Natural killer cell (primary cell): ENCODE measurements at regions not wholly inside any gene's neighbourhood (a gene's known extent, or its start where the extent isn't known, plus 50 kb on each side); places are given as distances from the start of the nearest gene placed in this dataset.
"Not testable (repeated sequence)": the region's sequence is repeated elsewhere in the genome, so short reads cannot be mapped to it uniquely, and the experiment has no call there.

Experiments used
- ATAC-seq, 3 donors: fragments of 150-1000 bp in 2 of 3; fragments of 200-7000 bp in 1 of 3; cut with Tn5 transposase; 1 replicate in 1 of 3; 2 replicates in 2 of 3; pipeline ENCODE4 v1.10.0; 2021; ENCODE audit warnings: mild to moderate bottlenecking in 2 of 3, moderate library complexity in 2 of 3
- DNase-seq, 2 donors: peaks; one replicate each; pipeline versions ENCODE4 v3.0.0 to v3.0.0-alpha.2; 2013 to 2021; ENCODE audit warnings: mixed read lengths in 1 of 2
- H3K27ac ChIP-seq: one replicate; pipeline ENCODE4 v1.5.1; 2013; ENCODE audit warnings: mild to moderate bottlenecking, low read length
- H3K27me3 ChIP-seq: one replicate; pipeline ENCODE4 v1.6.1; 2013; ENCODE audit warnings: low read length; ENCODE audit not compliant: control insufficient read depth, insufficient read depth
- H3K36me3 ChIP-seq: one replicate; pipeline ENCODE4 v1.6.1; 2013; ENCODE audit warnings: low read length; ENCODE audit not compliant: control insufficient read depth, insufficient read depth
- H3K4me1 ChIP-seq: one replicate; pipeline ENCODE4 v1.6.1; 2013; ENCODE audit warnings: low read length; ENCODE audit not compliant: control insufficient read depth, insufficient read depth
- H3K4me3 ChIP-seq: one replicate; pipeline ENCODE4 v1.5.1; 2013; ENCODE audit warnings: low read length
- H3K9me3 ChIP-seq: one replicate; pipeline ENCODE4 v1.6.1; 2013; ENCODE audit warnings: low read length; ENCODE audit not compliant: control insufficient read depth, insufficient read depth
- H3K27ac Mint-ChIP-seq, 2 donors: one replicate each; pipeline ENCODE4 v1.8.0; 2022; ENCODE audit warnings: mild to moderate bottlenecking in 2 of 2, mixed read lengths in 2 of 2, moderate library complexity in 1 of 2
- H3K27me3 Mint-ChIP-seq, 2 donors: one replicate each; pipeline ENCODE4 v1.8.0; 2022; ENCODE audit warnings: low read depth in 2 of 2, mixed read lengths in 2 of 2
- H3K36me3 Mint-ChIP-seq: one replicate; pipeline ENCODE4 v1.8.0; 2022; ENCODE audit warnings: mixed read lengths
- H3K4me1 Mint-ChIP-seq, 2 donors: one replicate each; pipeline ENCODE4 v1.8.0; 2022; ENCODE audit warnings: mixed read lengths in 2 of 2
- H3K4me3 Mint-ChIP-seq: one replicate; pipeline ENCODE4 v1.8.0; 2022; ENCODE audit warnings: mild to moderate bottlenecking, moderate library complexity, mixed read lengths
- H3K9me3 Mint-ChIP-seq, 2 donors: one replicate each; pipeline ENCODE4 v1.8.0; 2022; ENCODE audit warnings: mixed read lengths in 2 of 2
- WGBS: methylation state at CpG from one replicate; pipeline ENCODE4 v1.1.7; 2013; ENCODE audit warnings: missing lambda C conversion rate; ENCODE audit not compliant: insufficient coverage; 5-methylcytosine and 5-hydroxymethylcytosine counted together
- intact Hi-C: fragments of 100-400 bp; cut with micrococcal nuclease; formaldehyde crosslinking; loops from one replicate; pipeline ENCODE4 v1.14.2; 2022
- TF ChIP-seq, protein P1 (sequence below): fragments of 200-600 bp; IDR thresholded peaks from one replicate; pipeline ENCODE4 v1.8.0; 2022; ENCODE audit warnings: antibody characterized with exemption

DNA sequence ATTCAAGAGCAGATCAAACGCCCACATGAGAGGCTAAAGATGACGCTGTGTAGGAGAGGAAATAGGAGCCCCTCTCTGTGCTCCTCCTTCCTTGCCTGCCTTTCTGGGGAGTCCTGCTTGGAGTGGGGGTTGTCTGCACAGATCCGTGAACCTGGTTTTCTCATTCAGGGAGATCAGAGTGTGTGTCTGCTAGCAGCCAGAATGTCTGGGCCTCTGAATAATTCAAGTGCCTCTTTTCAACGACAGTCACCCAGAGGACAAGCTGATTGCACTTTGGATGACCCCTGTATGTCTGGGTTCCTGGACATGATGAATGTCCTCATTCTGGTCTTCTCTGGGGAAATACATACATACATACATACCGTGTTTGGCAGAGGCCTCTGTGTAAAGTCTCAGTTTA lies 592.5 kb upstream of the B3GAT1 start:
- Histone ChIP-seq H3K36me3 (no peaks in the 10 kb centered on the region), H3K4me1 (no peaks in the 10 kb centered on the region), H3K27ac (no peak overlapping the region), H3K27me3 (no peaks in the 10 kb centered on the region), H3K4me3 (no peak overlapping the region), H3K9me3 (no peaks in the 10 kb centered on the region)
- Mint-ChIP-seq H3K9me3 (peaks cover 0 to 5% of the 10 kb centered on the region in 2 donors), H3K4me3 (no peak overlapping the region), H3K4me1 (no peaks in the 10 kb centered on the region), H3K36me3 (no peaks in the 10 kb centered on the region), H3K27me3 (peaks cover 0 to 12% of the 10 kb centered on the region in 2 donors), H3K27ac (no peak overlapping the region)
- WGBS = 72% methylated on average over 4 of the region's 5 CpGs
- TF ChIP-seq, protein P1, sequence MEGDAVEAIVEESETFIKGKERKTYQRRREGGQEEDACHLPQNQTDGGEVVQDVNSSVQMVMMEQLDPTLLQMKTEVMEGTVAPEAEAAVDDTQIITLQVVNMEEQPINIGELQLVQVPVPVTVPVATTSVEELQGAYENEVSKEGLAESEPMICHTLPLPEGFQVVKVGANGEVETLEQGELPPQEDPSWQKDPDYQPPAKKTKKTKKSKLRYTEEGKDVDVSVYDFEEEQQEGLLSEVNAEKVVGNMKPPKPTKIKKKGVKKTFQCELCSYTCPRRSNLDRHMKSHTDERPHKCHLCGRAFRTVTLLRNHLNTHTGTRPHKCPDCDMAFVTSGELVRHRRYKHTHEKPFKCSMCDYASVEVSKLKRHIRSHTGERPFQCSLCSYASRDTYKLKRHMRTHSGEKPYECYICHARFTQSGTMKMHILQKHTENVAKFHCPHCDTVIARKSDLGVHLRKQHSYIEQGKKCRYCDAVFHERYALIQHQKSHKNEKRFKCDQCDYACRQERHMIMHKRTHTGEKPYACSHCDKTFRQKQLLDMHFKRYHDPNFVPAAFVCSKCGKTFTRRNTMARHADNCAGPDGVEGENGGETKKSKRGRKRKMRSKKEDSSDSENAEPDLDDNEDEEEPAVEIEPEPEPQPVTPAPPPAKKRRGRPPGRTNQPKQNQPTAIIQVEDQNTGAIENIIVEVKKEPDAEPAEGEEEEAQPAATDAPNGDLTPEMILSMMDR = no peak
- intact Hi-C loops = no loop called here
- no peak for ATAC-seq
- no peak for DNase-seq

DNA sequence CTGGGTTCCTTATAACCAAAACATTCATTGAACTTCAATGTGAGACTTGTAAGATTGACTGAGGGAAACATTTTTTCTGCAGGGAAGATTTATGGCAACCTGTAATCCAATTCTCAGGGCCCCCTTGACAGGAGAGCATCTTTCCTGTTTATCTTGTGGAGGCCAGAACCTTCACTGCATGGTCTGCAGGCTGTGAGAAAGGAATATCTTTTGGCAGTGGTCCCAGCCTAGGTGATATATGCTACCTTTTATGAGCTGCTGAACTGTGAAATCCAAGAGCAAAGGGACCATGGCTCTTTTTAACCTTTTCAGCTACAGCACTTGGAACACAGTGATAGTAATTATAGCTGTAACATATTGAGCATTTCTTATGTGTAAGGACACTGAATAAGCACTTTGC lies 590.2 kb upstream of the B3GAT1 start:
- H3K27ac Mint-ChIP-seq = no peak overlapping the region
- H3K36me3 Mint-ChIP-seq = no peaks in the 10 kb centered on the region
- peaks cover 0 to 12% of the 10 kb centered on the region in 2 donors for H3K27me3 Mint-ChIP-seq
- intact Hi-C loops = no loop called here
- TF ChIP-seq, protein P1 = no peak
- no peaks in the 10 kb centered on the region for H3K4me1 Mint-ChIP-seq
- Histone ChIP-seq H3K27ac (no peak overlapping the region), H3K4me3 (no peak overlapping the region), H3K36me3 (no peaks in the 10 kb centered on the region), H3K9me3 (no peaks in the 10 kb centered on the region), H3K27me3 (no peaks in the 10 kb centered on the region), H3K4me1 (no peaks in the 10 kb centered on the region)
- ATAC-seq (no peak), DNase-seq (no peak)
- H3K9me3 Mint-ChIP-seq = peaks cover 0 to 5% of the 10 kb centered on the region in 2 donors
- H3K4me3 Mint-ChIP-seq = no peak overlapping the region

DNA sequence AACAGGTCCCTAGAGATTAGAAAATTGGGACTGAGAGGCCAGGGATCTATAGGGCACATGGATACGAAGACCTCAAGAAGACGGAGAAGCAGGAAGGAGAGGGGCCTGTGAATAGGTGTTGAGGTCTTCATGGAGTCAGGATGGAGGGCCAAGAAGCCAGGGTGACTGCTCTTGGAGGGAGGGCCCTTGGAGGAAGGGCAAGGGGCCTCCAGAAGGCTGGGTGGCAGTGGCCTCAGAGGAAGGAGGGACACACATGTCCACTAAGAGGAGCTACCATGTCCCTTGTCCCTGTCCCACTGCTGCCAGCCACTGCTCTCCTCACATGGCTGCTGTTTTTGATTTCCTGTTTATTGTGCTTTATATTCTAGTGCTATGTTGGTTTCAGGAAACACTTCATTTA lies 589.5 kb upstream of the B3GAT1 start:
- intact Hi-C loops = no loop called here
- DNase-seq (no peak), ATAC-seq (no peak)
- no peak overlapping the region for H3K4me3 Mint-ChIP-seq
- Histone ChIP-seq H3K27ac (no peak overlapping the region), H3K9me3 (no peaks in the 10 kb centered on the region), H3K27me3 (no peaks in the 10 kb centered on the region), H3K36me3 (no peaks in the 10 kb centered on the region), H3K4me1 (no peaks in the 10 kb centered on the region), H3K4me3 (no peak overlapping the region)
- H3K9me3 Mint-ChIP-seq = peaks cover 0 to 5% of the 10 kb centered on the region in 2 donors
- no peak overlapping the region for H3K27ac Mint-ChIP-seq
- no peaks in the 10 kb centered on the region for H3K4me1 Mint-ChIP-seq
- H3K36me3 Mint-ChIP-seq = no peaks in the 10 kb centered on the region
- 91% methylated on average over 2 of the region's 2 CpGs for WGBS
- peaks cover 0 to 12% of the 10 kb centered on the region in 2 donors for H3K27me3 Mint-ChIP-seq
- TF ChIP-seq, protein P1 = no peak

DNA sequence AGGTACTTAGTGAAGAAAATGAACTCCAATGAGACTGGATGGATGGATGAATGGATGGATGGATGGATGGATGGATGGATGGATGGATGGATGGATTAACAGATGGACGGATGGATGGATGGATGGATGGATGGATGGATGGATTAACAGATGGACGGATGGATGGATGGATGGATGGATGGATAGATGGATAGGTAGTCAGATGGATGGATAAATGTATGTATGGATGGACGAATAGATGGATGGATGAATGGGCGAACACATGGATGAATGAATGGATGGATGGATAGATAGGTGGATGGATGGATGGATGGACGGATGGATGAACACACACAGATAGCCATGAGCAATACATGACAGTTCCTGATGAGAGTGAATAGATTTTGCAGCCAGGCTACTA lies 589.0 kb upstream of the B3GAT1 start:
- H3K9me3 Mint-ChIP-seq, H3K36me3 Mint-ChIP-seq, H3K4me1 Mint-ChIP-seq, H3K4me1 ChIP-seq, DNase-seq, H3K27me3 ChIP-seq, H3K36me3 ChIP-seq, intact Hi-C loops, H3K27ac Mint-ChIP-seq, H3K4me3 Mint-ChIP-seq, ATAC-seq, H3K27ac ChIP-seq, H3K9me3 ChIP-seq, H3K4me3 ChIP-seq: not testable (repeated sequence)
- peaks cover 2 to 12% of the 10 kb centered on the region in 2 donors for H3K27me3 Mint-ChIP-seq
- WGBS = 79% methylated on average over 5 of the region's 5 CpGs
